HPDE6-E6E7 (cell line): ENCODE measurements at regions not wholly inside any gene's neighbourhood (a gene's known extent, or its start where the extent isn't known, plus 50 kb on each side); places are given as distances from the start of the nearest gene placed in this dataset.

Experiments used
- DNase-seq: peaks from one replicate; pipeline ENCODE4 v3.0.0; 2011; ENCODE audit warnings: missing footprints; ENCODE audit errors: extremely low spot score

GRCh38 chr5:52409835-52410234 lies 377.9 kb upstream of the ITGA1 start:
- DNase-seq, result no peak

DNA sequence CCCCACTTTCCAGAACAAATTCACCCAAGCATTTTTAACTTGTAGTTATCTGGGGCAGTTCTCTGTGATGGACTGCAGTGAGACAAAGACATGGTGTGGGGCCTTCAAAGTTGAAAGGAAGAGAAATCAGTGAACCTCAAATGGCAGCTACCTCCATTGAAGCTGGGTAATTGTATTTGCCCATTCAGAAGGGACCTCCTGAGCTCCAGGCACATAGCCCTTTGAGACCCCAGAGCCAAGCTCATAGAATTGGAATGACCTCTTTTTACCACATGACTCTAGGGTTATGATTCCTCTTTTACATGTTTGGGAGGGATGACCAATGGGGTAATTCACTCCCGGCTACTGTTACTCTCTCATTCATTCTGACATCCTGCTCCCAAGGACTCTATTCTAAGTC lies 368.4 kb upstream of the ITGA1 start:
- no peak for DNase-seq

GRCh38 chr5:52427615-52428014 lies 360.1 kb upstream of the ITGA1 start:
- no peak for DNase-seq

DNA sequence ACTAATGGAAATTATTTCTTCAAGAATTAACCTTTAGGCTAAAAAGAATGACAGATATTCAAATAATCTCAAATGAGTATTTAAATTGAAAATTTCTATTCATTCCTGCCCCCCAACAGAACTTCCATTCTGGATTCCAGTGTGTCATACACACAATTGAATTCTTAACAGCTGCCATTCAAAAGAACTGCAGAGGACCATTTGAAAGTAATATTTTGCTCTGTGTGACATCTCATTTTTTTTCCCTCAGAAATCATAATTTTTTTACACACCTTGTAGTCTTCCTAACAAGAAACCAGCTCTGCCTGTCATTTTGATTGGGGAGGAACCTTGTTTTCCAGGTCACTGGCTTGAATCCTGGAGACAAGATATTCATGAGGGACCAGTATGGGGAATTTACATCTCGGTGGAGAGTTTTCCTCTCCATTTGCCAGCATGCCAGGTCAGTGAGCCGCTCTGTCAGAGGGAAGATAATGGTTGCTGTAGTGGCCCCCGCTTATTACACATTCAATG lies 358.7 kb upstream of the ITGA1 start:
- no peak for DNase-seq

GRCh38 chr5:52441768-52442167 lies 345.9 kb upstream of the ITGA1 start:
- DNase-seq, result no peak

GRCh38 chr5:52443187-52443586 lies 344.5 kb upstream of the ITGA1 start:
- no peak for DNase-seq

- DNase-seq, result no peak
Measured at GRCh38 chr5:52448111-52448510, 339.6 kb upstream of the ITGA1 start.

DNA sequence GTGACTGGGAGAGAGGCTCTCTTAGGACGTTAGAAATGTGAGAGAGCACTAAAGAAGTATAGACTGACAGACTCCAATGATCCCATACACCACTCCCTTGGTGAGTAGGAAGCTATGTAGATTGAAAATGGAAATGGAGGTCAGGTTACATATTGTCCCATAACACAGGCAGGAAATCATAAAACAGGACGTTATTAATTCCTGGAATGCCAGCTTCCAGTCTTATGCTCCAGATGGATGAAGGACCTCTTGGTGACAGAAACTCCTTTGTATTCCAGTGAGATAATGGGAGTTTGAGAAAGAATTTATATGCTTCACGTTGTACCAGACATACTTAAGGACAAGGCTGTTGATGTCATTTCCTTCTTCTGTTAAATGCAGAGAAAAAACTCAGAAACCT lies 338.2 kb upstream of the ITGA1 start:
- DNase-seq, result no peak

- no peak for DNase-seq
Measured at GRCh38 chr5:52452098-52452497, 335.6 kb upstream of the ITGA1 start.

DNA sequence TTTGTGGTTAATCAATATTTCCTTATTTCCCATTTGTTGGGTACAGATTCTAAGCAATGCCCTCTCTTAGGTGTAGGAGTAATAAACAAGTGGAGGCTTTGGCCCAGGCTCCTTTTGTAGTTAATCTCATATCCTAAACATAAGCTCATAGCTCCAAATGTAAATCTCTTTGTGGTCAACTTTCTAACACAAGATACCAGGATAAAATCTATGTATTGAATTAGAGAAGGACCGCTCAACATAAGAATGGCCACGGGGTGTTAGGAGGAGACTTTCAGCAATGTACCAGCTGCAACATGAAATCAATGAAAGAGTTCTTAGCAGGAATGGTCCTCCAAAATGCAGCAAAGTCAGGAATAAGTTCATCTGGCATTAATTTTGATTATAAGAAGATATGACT lies 334.5 kb upstream of the ITGA1 start:
- DNase-seq, result no peak

DNA sequence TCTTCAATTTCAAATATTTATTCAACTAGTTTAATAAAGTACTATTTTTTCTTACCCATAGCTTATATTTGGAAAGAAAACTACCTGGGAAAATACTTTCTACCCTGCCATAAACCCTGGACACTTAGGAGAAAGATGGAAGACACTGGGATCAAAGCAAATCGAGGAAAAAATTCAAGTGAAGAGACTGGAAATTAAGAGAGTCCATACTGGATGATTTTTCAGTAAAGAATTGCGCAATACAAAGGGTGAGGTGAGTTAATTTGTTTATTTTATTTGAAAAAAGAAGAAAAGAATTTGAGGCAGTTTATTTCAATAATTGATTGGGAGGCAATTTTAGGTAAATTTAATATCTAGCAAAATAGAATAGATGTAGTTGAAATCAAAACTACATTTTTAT lies 331.8 kb upstream of the ITGA1 start:
- DNase-seq, result no peak

- DNase-seq, result no peak
Measured at GRCh38 chr5:52457810-52458209, 329.9 kb upstream of the ITGA1 start.

DNA sequence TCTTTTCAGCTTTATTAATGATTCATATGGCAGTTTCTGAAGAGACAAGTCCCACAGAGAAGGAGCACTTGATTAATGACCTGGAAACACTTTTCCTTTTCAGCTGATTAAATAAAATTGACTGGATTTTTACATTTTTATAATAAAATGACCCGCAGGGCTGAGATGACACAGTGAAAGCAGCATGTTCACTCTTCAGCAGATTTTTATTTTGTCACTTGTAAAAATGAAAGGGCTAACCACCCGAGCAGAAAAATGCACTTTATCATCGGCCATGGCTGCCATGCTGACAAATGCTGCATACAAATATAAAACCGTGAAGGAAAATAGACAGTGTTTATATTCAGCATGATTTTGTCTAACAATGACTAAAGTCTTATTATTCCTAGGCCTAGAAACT lies 321.6 kb upstream of the ITGA1 start:
- DNase-seq, result no peak

GRCh38 chr5:52466749-52467520 lies 320.8 kb upstream of the ITGA1 start:
- no peak for DNase-seq

- no peak for DNase-seq
Measured at GRCh38 chr5:52468976-52469375, 318.7 kb upstream of the ITGA1 start.

DNA sequence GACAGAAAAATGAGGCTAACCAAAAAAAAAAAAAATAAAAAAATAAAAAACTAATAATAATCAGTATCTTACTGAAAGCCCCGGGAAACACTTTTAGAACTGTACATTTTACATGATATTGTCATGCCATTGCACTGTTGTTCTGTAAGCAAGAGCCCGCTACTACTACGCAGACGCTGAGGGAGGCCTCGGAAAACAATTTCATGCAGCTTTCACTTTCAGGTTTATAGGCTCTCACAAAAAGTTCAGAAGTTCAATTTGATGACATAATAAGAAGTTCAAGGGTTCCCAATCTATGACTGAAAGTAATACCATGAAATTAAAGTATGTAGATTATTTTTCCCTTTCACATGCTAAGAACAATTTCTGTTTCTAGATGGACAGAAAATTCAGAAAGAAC lies 318.3 kb upstream of the ITGA1 start:
- DNase-seq, result no peak

GRCh38 chr5:52469835-52470234 lies 317.9 kb upstream of the ITGA1 start:
- DNase-seq, result no peak

DNA sequence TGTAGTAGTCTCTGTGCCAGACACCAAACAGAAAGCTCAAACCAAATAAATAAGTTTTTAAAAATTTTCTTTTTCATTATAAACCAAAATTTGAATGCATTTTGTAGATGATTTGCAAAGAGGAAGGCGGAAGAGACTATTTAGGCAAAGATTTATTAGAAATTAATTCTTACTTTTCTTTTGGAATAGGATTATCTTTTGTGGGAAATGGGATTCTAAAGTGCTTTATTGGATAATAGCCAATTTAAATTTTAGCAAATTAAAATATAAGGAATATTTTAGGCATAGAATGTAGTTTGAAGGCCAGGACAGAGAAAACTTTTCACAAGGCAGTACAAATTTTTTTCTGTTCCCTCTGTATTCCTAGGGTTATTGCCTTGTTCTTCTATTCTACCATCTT lies 311.4 kb upstream of the ITGA1 start:
- DNase-seq, result no peak

DNA sequence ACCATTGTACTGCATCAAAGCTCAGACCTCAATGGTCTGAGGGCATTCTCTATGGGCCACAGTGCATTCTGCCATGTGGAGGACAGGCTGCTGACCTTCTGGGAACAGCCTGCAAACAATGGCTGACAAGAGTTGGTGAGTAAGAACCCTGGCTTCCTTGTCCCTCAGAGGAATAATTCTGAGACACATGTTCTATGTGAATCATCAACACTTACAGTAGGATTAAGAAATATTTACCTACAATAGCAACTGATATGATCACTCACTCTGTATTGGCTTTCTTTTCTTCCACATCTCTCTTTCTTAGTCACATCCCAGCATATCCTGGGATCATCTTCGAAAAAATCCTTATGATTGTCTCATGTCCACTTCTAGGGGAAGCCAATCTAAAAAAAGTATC lies 306.5 kb upstream of the ITGA1 start:
- DNase-seq, result peak; percentile 68

DNA sequence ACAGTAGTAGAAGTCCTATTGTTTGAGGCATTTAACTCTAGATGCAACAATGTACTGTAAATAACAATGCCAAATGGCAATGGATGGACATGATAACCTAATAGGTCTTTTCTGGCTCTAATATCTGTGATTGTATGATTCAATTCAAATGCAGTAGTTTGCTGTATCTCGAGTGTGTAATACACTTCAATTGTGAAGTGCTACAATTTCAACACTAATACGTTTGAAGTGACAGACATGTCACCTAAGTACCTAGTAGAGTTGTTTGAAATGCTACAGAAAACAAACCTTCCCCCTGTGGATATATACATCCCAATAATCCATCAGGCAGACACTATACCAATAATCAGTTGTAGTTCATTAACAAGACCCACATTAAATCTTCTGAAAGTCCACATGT lies 305.9 kb upstream of the ITGA1 start:
- no peak for DNase-seq

- no peak for DNase-seq
Measured at GRCh38 chr5:52491071-52491787, 296.5 kb upstream of the ITGA1 start.

DNA sequence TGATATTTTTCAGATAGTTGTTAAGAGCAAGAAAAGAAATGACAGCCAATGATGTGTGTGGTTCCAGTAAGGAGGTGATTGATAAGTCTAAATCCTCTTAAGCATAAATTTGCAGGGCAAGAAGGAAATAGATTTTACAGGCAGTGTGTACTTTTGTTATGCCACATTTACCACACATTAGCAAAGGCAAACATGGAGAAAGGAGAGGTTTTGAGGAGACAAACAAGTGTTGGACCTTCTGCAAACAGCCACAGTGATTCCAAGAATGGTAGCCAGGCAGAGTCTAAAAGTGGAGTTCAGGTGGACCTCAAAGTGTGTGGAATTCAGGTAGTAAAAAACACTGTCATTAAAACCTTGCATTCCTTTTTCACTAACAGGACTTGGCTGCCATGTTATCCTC lies 295.9 kb upstream of the ITGA1 start:
- DNase-seq, result no peak

DNA sequence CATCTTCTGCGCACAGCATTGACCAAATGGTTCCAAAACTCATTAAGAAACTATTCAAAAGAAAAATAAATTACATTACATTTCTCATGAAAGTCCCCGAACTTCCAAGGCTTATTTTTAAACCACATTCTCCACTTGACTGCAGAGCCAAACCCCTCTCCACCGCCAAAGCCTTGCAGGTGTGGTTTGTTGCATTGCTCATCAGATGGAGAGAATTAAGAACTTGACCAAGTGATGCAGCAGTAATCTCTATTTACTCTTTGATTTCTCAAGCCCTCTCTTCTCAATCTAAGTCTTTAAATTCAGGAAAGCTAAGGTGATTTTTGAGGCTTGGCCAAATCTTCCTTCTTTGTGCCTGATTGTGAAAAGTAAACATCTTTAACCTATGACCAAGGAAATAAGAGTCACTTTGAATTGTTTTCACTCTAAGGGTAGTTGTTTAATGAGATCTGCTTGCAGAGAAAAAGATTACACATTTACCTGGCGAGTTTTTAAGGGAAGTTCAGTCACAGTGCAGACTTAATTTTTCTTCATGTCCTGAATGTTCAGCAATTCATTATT lies 290.5 kb upstream of the ITGA1 start:
- DNase-seq, result no peak
